ENCODE measurements at regions not wholly inside any gene's neighbourhood (a gene's known extent, or its start where the extent isn't known, plus 50 kb on each side); places are given as distances from the start of the nearest gene placed in this dataset.

GRCh38 chr3:106049821-106050220 lies 181.0 kb upstream of the CBLB start:
- no peak overlapping the region for H3K4me3 ChIP-seq (ENCODE audit: control insufficient read depth in 1 of 7, extremely low read depth in 1 of 7, insufficient read depth in 4 of 7, low read depth in 2 of 7, low read length in 6 of 7)
- no peaks in the 10 kb centered on the region for H3K9me3 ChIP-seq (ENCODE audit: control extremely low read depth in 1 of 5, control insufficient read depth in 4 of 5, insufficient read depth in 2 of 5, low read depth in 1 of 5, low read length in 4 of 5)
- ChIA-PET POLR2A (no interaction called here), CTCF (no interaction called here)
- DNase-seq = no peak
- H3K27me3 ChIP-seq (replicated peaks in 2 of 5; ENCODE audit: control insufficient read depth in 4 of 5, insufficient read depth in 5 of 5, low read length in 4 of 5) = no peaks in the 10 kb centered on the region
- H3K27ac ChIP-seq (ENCODE audit: insufficient read depth in 1 of 2, low read depth in 1 of 2, low read length in 2 of 2, poor library complexity in 1 of 2, severe bottlenecking in 2 of 2) = no peak overlapping the region
- H3K4me1 ChIP-seq (ENCODE audit: control extremely low read depth in 1 of 4, control insufficient read depth in 4 of 4, insufficient read depth in 4 of 4, low read length in 3 of 4) = no peaks in the 10 kb centered on the region
- H3K36me3 ChIP-seq (ENCODE audit: control insufficient read depth in 4 of 4, insufficient read depth in 4 of 4, low read length in 3 of 4) = no peaks in the 10 kb centered on the region

DNA sequence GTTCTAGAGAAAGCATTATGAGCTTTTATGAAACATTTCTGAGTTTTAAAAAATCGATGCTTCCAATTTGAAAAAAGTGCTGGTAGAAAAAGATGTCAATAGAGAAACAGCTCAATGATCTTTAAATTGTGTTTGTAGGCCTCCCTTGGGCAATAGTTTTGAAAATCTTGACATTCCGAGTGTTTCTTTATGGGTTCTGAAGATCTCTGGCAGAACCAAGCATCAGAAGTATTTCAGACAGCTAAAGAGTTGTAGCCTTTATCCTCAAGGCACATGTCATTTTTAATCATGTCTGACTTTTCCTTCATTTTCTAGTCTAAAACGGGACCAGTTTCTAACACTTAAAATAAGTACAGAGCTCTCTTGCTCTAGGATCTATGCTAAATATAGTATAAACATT lies 188.1 kb upstream of the CBLB start:
- CTCF ChIA-PET = no interaction called here
- no peaks in the 10 kb centered on the region for H3K36me3 ChIP-seq (ENCODE audit: control insufficient read depth in 4 of 4, insufficient read depth in 4 of 4, low read length in 3 of 4)
- no peaks in the 10 kb centered on the region for H3K27me3 ChIP-seq (replicated peaks in 2 of 5; ENCODE audit: control insufficient read depth in 4 of 5, insufficient read depth in 5 of 5, low read length in 4 of 5)
- no peaks in the 10 kb centered on the region for H3K4me1 ChIP-seq (ENCODE audit: control extremely low read depth in 1 of 4, control insufficient read depth in 4 of 4, insufficient read depth in 4 of 4, low read length in 3 of 4)
- no peak for DNase-seq
- POLR2A ChIA-PET = no interaction called here
- no peak overlapping the region for H3K4me3 ChIP-seq (ENCODE audit: control insufficient read depth in 1 of 7, extremely low read depth in 1 of 7, insufficient read depth in 4 of 7, low read depth in 2 of 7, low read length in 6 of 7)
- no peak overlapping the region for H3K27ac ChIP-seq (ENCODE audit: insufficient read depth in 1 of 2, low read depth in 1 of 2, low read length in 2 of 2, poor library complexity in 1 of 2, severe bottlenecking in 2 of 2)
- no peaks in the 10 kb centered on the region for H3K9me3 ChIP-seq (ENCODE audit: control extremely low read depth in 1 of 5, control insufficient read depth in 4 of 5, insufficient read depth in 2 of 5, low read depth in 1 of 5, low read length in 4 of 5)
- WGBS (ENCODE audit: insufficient coverage) = 90% methylated on average over 2 of the region's 3 CpGs

- ChIA-PET POLR2A (no interaction called here), CTCF (no interaction called here)
- no CpG with 5 or more reads among the region's 2 CpGs for WGBS (ENCODE audit: insufficient coverage)
- Histone ChIP-seq H3K27ac (ENCODE audit: insufficient read depth in 1 of 2, low read depth in 1 of 2, low read length in 2 of 2, poor library complexity in 1 of 2, severe bottlenecking in 2 of 2) (no peak overlapping the region), H3K27me3 (replicated peaks in 2 of 5; ENCODE audit: control insufficient read depth in 4 of 5, insufficient read depth in 5 of 5, low read length in 4 of 5) (no peaks in the 10 kb centered on the region), H3K4me3 (ENCODE audit: control insufficient read depth in 1 of 7, extremely low read depth in 1 of 7, insufficient read depth in 4 of 7, low read depth in 2 of 7, low read length in 6 of 7) (no peak overlapping the region), H3K4me1 (ENCODE audit: control extremely low read depth in 1 of 4, control insufficient read depth in 4 of 4, insufficient read depth in 4 of 4, low read length in 3 of 4) (no peaks in the 10 kb centered on the region), H3K9me3 (ENCODE audit: control extremely low read depth in 1 of 5, control insufficient read depth in 4 of 5, insufficient read depth in 2 of 5, low read depth in 1 of 5, low read length in 4 of 5) (peaks cover 0 to 3% (median 0%) of the 10 kb centered on the region in 5 experiments), H3K36me3 (ENCODE audit: control insufficient read depth in 4 of 4, insufficient read depth in 4 of 4, low read length in 3 of 4) (no peaks in the 10 kb centered on the region)
- DNase-seq = no peak
These were observed 189.7 kb upstream of the CBLB start for GRCh38 chr3:106058475-106058874.

GRCh38 chr3:106059953-106060517 lies 191.2 kb upstream of the CBLB start:
- no CpG with 5 or more reads among the region's 2 CpGs for WGBS (ENCODE audit: insufficient coverage)
- Histone ChIP-seq H3K9me3 (ENCODE audit: control extremely low read depth in 1 of 5, control insufficient read depth in 4 of 5, insufficient read depth in 2 of 5, low read depth in 1 of 5, low read length in 4 of 5) (peaks cover 0 to 6% (median 2%) of the 10 kb centered on the region in 5 experiments), H3K27me3 (replicated peaks in 2 of 5; ENCODE audit: control insufficient read depth in 4 of 5, insufficient read depth in 5 of 5, low read length in 4 of 5) (no peaks in the 10 kb centered on the region), H3K27ac (ENCODE audit: insufficient read depth in 1 of 2, low read depth in 1 of 2, low read length in 2 of 2, poor library complexity in 1 of 2, severe bottlenecking in 2 of 2) (no peak overlapping the region), H3K4me3 (ENCODE audit: control insufficient read depth in 1 of 7, extremely low read depth in 1 of 7, insufficient read depth in 4 of 7, low read depth in 2 of 7, low read length in 6 of 7) (no peak overlapping the region), H3K4me1 (ENCODE audit: control extremely low read depth in 1 of 4, control insufficient read depth in 4 of 4, insufficient read depth in 4 of 4, low read length in 3 of 4) (no peaks in the 10 kb centered on the region), H3K36me3 (ENCODE audit: control insufficient read depth in 4 of 4, insufficient read depth in 4 of 4, low read length in 3 of 4) (no peaks in the 10 kb centered on the region)
- CTCF ChIA-PET = no interaction called here
- POLR2A ChIA-PET = no interaction called here
- no peak for DNase-seq

DNA sequence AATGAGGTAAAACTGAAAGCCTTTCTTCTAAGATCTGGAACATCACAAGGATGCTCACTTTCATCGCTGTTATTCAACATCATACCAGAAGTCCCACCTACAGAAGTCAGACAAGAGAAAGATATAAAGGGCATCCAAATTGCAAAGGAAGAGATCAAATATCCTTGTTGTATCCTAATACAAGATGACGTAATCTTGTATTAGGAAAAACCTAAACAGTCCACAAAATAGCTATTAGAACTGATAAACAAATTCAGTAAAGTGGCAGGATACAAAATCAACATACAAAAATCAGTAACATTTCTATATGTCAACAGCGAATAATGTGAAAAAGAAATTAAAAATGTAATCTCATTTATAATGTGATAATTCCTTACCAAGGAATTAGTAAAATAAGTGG lies 195.1 kb upstream of the CBLB start:
- no peak for DNase-seq
- H3K9me3 ChIP-seq (ENCODE audit: control extremely low read depth in 1 of 5, control insufficient read depth in 4 of 5, insufficient read depth in 2 of 5, low read depth in 1 of 5, low read length in 4 of 5) = peaks cover 0 to 6% (median 3%) of the 10 kb centered on the region in 5 experiments
- no peak overlapping the region for H3K27ac ChIP-seq (ENCODE audit: insufficient read depth in 1 of 2, low read depth in 1 of 2, low read length in 2 of 2, poor library complexity in 1 of 2, severe bottlenecking in 2 of 2)
- ChIA-PET CTCF (no interaction called here), POLR2A (no interaction called here)
- H3K36me3 ChIP-seq (ENCODE audit: control insufficient read depth in 4 of 4, insufficient read depth in 4 of 4, low read length in 3 of 4) = no peaks in the 10 kb centered on the region
- no peak overlapping the region for H3K4me3 ChIP-seq (ENCODE audit: control insufficient read depth in 1 of 7, extremely low read depth in 1 of 7, insufficient read depth in 4 of 7, low read depth in 2 of 7, low read length in 6 of 7)
- no CpG with 5 or more reads among the region's 3 CpGs for WGBS (ENCODE audit: insufficient coverage)
- H3K27me3 ChIP-seq (replicated peaks in 2 of 5; ENCODE audit: control insufficient read depth in 4 of 5, insufficient read depth in 5 of 5, low read length in 4 of 5) = no peaks in the 10 kb centered on the region
- no peaks in the 10 kb centered on the region for H3K4me1 ChIP-seq (ENCODE audit: control extremely low read depth in 1 of 4, control insufficient read depth in 4 of 4, insufficient read depth in 4 of 4, low read length in 3 of 4)

- no peak for DNase-seq
- Histone ChIP-seq H3K27ac (ENCODE audit: insufficient read depth in 1 of 2, low read depth in 1 of 2, low read length in 2 of 2, poor library complexity in 1 of 2, severe bottlenecking in 2 of 2) (no peak overlapping the region), H3K27me3 (replicated peaks in 2 of 5; ENCODE audit: control insufficient read depth in 4 of 5, insufficient read depth in 5 of 5, low read length in 4 of 5) (no peaks in the 10 kb centered on the region), H3K4me1 (ENCODE audit: control extremely low read depth in 1 of 4, control insufficient read depth in 4 of 4, insufficient read depth in 4 of 4, low read length in 3 of 4) (no peaks in the 10 kb centered on the region), H3K4me3 (ENCODE audit: control insufficient read depth in 1 of 7, extremely low read depth in 1 of 7, insufficient read depth in 4 of 7, low read depth in 2 of 7, low read length in 6 of 7) (no peak overlapping the region), H3K36me3 (ENCODE audit: control insufficient read depth in 4 of 4, insufficient read depth in 4 of 4, low read length in 3 of 4) (no peaks in the 10 kb centered on the region), H3K9me3 (ENCODE audit: control extremely low read depth in 1 of 5, control insufficient read depth in 4 of 5, insufficient read depth in 2 of 5, low read depth in 1 of 5, low read length in 4 of 5) (peaks cover 0 to 6% (median 3%) of the 10 kb centered on the region in 5 experiments)
- POLR2A ChIA-PET = no interaction called here
- CTCF ChIA-PET = no interaction called here
These were observed 197.0 kb upstream of the CBLB start for GRCh38 chr3:106065831-106066230.

- Histone ChIP-seq H3K27me3 (replicated peaks in 2 of 5; ENCODE audit: control insufficient read depth in 4 of 5, insufficient read depth in 5 of 5, low read length in 4 of 5) (no peaks in the 10 kb centered on the region), H3K4me3 (ENCODE audit: control insufficient read depth in 1 of 7, extremely low read depth in 1 of 7, insufficient read depth in 4 of 7, low read depth in 2 of 7, low read length in 6 of 7) (no peak overlapping the region), H3K36me3 (ENCODE audit: control insufficient read depth in 4 of 4, insufficient read depth in 4 of 4, low read length in 3 of 4) (no peaks in the 10 kb centered on the region), H3K27ac (ENCODE audit: insufficient read depth in 1 of 2, low read depth in 1 of 2, low read length in 2 of 2, poor library complexity in 1 of 2, severe bottlenecking in 2 of 2) (no peak overlapping the region), H3K9me3 (ENCODE audit: control extremely low read depth in 1 of 5, control insufficient read depth in 4 of 5, insufficient read depth in 2 of 5, low read depth in 1 of 5, low read length in 4 of 5) (peaks cover 0 to 11% (median 3%) of the 10 kb centered on the region in 5 experiments), H3K4me1 (ENCODE audit: control extremely low read depth in 1 of 4, control insufficient read depth in 4 of 4, insufficient read depth in 4 of 4, low read length in 3 of 4) (no peaks in the 10 kb centered on the region)
- POLR2A ChIA-PET = no interaction called here
- DNase-seq = no peak
- 100% methylated on average over 3 of the region's 3 CpGs for WGBS (ENCODE audit: insufficient coverage)
- CTCF ChIA-PET = no interaction called here
These were observed 198.9 kb upstream of the CBLB start for GRCh38 chr3:106067711-106068110.

All from common myeloid progenitor, CD34-positive (primary cell).